Fibroblast of lung (primary cell): ENCODE measurements at regions not wholly inside any gene's neighbourhood (a gene's known extent, or its start where the extent isn't known, plus 50 kb on each side); places are given as distances from the start of the nearest gene placed in this dataset.
A peak's percentile ranks its signal among the peaks of the same experiment; 100 is the strongest.

Experiments
- DNase-seq, 2 donors: peaks; one replicate each; pipeline versions ENCODE4 v3.0.0 to v3.0.0-alpha.2; 2010; ENCODE audit warnings: low read depth in 2 of 2
- H2AFZ ChIP-seq: 2 replicates; pipeline ENCODE4 v1.5.1; 2012; ENCODE audit warnings: low read length, control low read depth, inconsistent platforms
- H3K27ac ChIP-seq: 2 replicates; pipeline ENCODE4 v1.5.1; 2011; ENCODE audit warnings: low read length, control low read depth; ENCODE audit not compliant: insufficient read depth
- H3K27me3 ChIP-seq: 2 replicates; pipeline ENCODE4 v1.5.1; 2011; ENCODE audit warnings: mild to moderate bottlenecking, low read length; ENCODE audit not compliant: control insufficient read depth, insufficient read depth
- H3K36me3 ChIP-seq: 2 replicates; pipeline ENCODE4 v1.5.1; 2011; ENCODE audit warnings: low read length; ENCODE audit not compliant: control insufficient read depth, insufficient read depth
- H3K4me1 ChIP-seq: 2 replicates; pipeline ENCODE4 v1.5.1; 2011; ENCODE audit warnings: low read length; ENCODE audit not compliant: control insufficient read depth, insufficient read depth; ENCODE audit errors: extremely low read depth
- H3K4me2 ChIP-seq: 2 replicates; pipeline ENCODE4 v1.5.1; 2011; ENCODE audit warnings: low read length, control low read depth; ENCODE audit not compliant: insufficient read depth; ENCODE audit errors: extremely low read depth
- H3K4me3 ChIP-seq, 4 experiments: fragments of 200-600 bp in 1 of 4; sonication (generic) in 1 of 4; replicated peaks in 1 of 4; 2 replicates each; pipeline ENCODE4 v1.5.1; 2011 to 2016; ENCODE audit warnings: low read length in 4 of 4, low read depth in 3 of 4, mild to moderate bottlenecking in 3 of 4, control low read depth in 2 of 4, inconsistent platforms in 1 of 4, mixed read lengths in 1 of 4; ENCODE audit not compliant: insufficient read depth in 1 of 4; ENCODE audit errors: control extremely low read depth in 1 of 4
- H3K79me2 ChIP-seq: 2 replicates; pipeline ENCODE4 v1.5.1; 2012; ENCODE audit warnings: mild to moderate bottlenecking, low read length, inconsistent platforms; ENCODE audit not compliant: control insufficient read depth, insufficient read depth
- H3K9ac ChIP-seq: 2 replicates; pipeline ENCODE4 v1.5.1; 2011; ENCODE audit warnings: mild to moderate bottlenecking, low read length, control low read depth; ENCODE audit not compliant: insufficient read depth
- H3K9me3 ChIP-seq: 2 replicates; pipeline ENCODE4 v1.5.1; 2012; ENCODE audit warnings: low read depth, low read length; ENCODE audit not compliant: control insufficient read depth, insufficient read depth
- H4K20me1 ChIP-seq: 2 replicates; pipeline ENCODE4 v1.5.1; 2011; ENCODE audit warnings: low read length; ENCODE audit not compliant: control insufficient read depth, insufficient read depth; ENCODE audit errors: extremely low read depth
- CTCF ChIP-seq, 2 donors: IDR thresholded peaks in 1 of 2; conservative IDR thresholded peaks in 1 of 2; 1 replicate in 1 of 2; 2 replicates in 1 of 2; pipeline ENCODE4 v1.5.1; 2011 to 2012; ENCODE audit warnings: low read length in 2 of 2, control low read depth in 1 of 2, inconsistent platforms in 1 of 2, low read depth in 1 of 2, mild to moderate bottlenecking in 1 of 2
- EZH2 ChIP-seq: IDR thresholded peaks from 2 replicates; pipeline ENCODE4 v1.5.1; 2012; ENCODE audit warnings: low read length, control low read depth, mild to moderate bottlenecking; ENCODE audit errors: missing control alignments

GRCh38 chr4:40698733-40699132, 51.0 kb upstream of the NSUN7 start:
- no peak overlapping the region for H3K27ac ChIP-seq
- H2AFZ ChIP-seq = no peak overlapping the region
- no peaks in the 10 kb centered on the region for H3K36me3 ChIP-seq
- no peaks in the 10 kb centered on the region for H3K9me3 ChIP-seq
- H3K4me1 ChIP-seq = no peaks in the 10 kb centered on the region
- no peaks in the 10 kb centered on the region for H4K20me1 ChIP-seq
- no peak overlapping the region for H3K4me3 ChIP-seq
- no peak overlapping the region for H3K4me2 ChIP-seq
- peaks cover 4% of the 10 kb centered on the region for H3K27me3 ChIP-seq
- no peaks in the 10 kb centered on the region for H3K79me2 ChIP-seq
- no peak overlapping the region for H3K9ac ChIP-seq
- TF ChIP-seq EZH2 (no peak), CTCF (conservative IDR thresholded peaks at IDR 0.05 in 1 of 2, IDR thresholded peaks at IDR 0.05 in 1 of 2; ENCODE audit: low read depth in 1 of 2, low read length in 2 of 2) (no peak)
- no peak for DNase-seq

- Histone ChIP-seq H3K27ac (no peak overlapping the region), H2AFZ (no peak overlapping the region), H4K20me1 (no peaks in the 10 kb centered on the region), H3K9me3 (no peaks in the 10 kb centered on the region), H3K27me3 (no peaks in the 10 kb centered on the region), H3K4me1 (no peaks in the 10 kb centered on the region), H3K4me2 (no peak overlapping the region), H3K79me2 (no peaks in the 10 kb centered on the region), H3K9ac (no peak overlapping the region), H3K36me3 (no peaks in the 10 kb centered on the region), H3K4me3 (no peak overlapping the region)
- DNase-seq = peak; percentile 23 to 83
- no peak for TF ChIP-seq EZH2
- no peak for TF ChIP-seq CTCF (conservative IDR thresholded peaks at IDR 0.05 in 1 of 2, IDR thresholded peaks at IDR 0.05 in 1 of 2; ENCODE audit: low read depth in 1 of 2, low read length in 2 of 2)
Observed at GRCh38 chr4:40699648-40700047, 50.1 kb upstream of the NSUN7 start.
